ENCODE measurements at regions not wholly inside any gene's neighbourhood (a gene's known extent, or its start where the extent isn't known, plus 50 kb on each side); places are given as distances from the start of the nearest gene placed in this dataset.

DNA sequence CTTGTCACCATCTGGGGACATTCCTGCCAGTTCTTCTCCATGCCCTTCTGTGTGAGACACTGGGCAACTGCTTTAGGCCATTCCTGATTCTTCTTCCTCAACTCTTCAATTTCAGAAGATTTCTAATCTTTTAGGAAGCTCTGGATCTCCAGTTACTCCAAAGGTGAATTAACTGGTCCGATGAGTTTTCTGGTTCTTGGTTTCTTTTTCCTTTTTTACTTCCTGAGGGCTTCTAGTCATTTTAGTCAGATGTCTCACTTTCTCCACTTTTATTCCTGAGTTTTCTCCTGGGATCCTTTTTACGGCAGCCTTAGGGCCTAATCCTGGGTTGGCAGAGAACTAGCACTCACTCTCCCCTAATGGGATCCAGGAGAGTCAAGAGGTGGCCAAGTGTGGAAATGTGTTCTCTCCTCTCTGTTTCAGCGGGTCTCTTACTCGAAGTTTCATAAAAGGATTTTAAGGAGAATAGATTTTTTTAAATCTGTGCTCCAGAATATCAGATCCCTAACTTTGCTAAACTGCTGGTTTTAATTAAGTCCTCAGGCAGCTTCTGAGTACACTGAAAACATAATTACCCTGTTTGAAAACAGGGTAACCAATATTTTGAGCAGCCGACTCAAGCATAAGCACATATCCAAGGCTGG is 107.6 kb downstream of the RMI2 start:
- TF ChIP-seq MAX (IDR thresholded peaks at IDR 0.05) (no peak), RAD21 (IDR thresholded peaks at IDR 0.05; ENCODE audit: low read depth) (no peak), FOXM1 (IDR thresholded peaks at IDR 0.05; ENCODE audit: borderline replicate concordance, low read depth) (no peak)

DNA sequence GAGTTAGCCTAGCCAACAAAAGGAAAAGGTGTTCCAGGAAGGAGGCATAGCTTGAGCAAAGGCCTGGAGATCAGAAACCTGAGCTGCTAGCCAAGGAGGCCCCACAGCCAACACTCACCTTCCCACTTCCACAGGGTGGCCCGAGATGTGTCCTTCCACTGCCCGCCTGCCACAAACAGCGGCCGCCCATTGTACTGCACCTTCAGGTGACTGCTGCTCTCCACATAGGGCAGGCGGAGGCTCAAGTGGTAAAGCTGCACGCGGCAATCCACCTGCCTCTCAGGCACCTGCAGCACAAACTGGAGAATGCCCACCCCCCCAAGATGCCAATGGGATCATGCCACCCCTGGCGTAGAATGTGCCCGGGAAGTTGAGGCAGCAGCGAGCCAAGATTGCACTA is 111.5 kb downstream of the RMI2 start:
- no peak for TF ChIP-seq TEAD4 (IDR thresholded peaks at IDR 0.05)
- no peak for TF ChIP-seq MAX (IDR thresholded peaks at IDR 0.05)
- TF ChIP-seq CEBPB (IDR thresholded peaks at IDR 0.05), result no peak
- no peak for TF ChIP-seq CREB1 (IDR thresholded peaks at IDR 0.05; ENCODE audit: low read depth)
- no peak for TF ChIP-seq TAF1 (IDR thresholded peaks at IDR 0.05; ENCODE audit: low read depth)
- TF ChIP-seq NFIC (IDR thresholded peaks at IDR 0.05), result no peak
- no peak for TF ChIP-seq EGR1 (IDR thresholded peaks at IDR 0.05)
- TF ChIP-seq EP300 (IDR thresholded peaks at IDR 0.05; ENCODE audit: borderline replicate concordance), result no peak
- TF ChIP-seq FOXM1 (IDR thresholded peaks at IDR 0.05; ENCODE audit: borderline replicate concordance, low read depth), result no peak
- TF ChIP-seq TCF12 (IDR thresholded peaks at IDR 0.05; ENCODE audit: low read depth), result no peak
- no peak for TF ChIP-seq YY1 (IDR thresholded peaks at IDR 0.05; ENCODE audit: low read depth)
- TF ChIP-seq ZBTB7A (IDR thresholded peaks at IDR 0.05; ENCODE audit: low read depth), result no peak
- TF ChIP-seq RAD21 (IDR thresholded peaks at IDR 0.05; ENCODE audit: low read depth), result no peak
- no peak for TF ChIP-seq REST (IDR thresholded peaks at IDR 0.05; ENCODE audit: low read depth)
- TF ChIP-seq, protein P1, sequence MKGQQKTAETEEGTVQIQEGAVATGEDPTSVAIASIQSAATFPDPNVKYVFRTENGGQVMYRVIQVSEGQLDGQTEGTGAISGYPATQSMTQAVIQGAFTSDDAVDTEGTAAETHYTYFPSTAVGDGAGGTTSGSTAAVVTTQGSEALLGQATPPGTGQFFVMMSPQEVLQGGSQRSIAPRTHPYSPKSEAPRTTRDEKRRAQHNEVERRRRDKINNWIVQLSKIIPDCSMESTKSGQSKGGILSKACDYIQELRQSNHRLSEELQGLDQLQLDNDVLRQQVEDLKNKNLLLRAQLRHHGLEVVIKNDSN (IDR thresholded peaks at IDR 0.05), result no peak

GRCh38 chr16:11459722-11460121 is 114.5 kb downstream of the RMI2 start:
- TF ChIP-seq CEBPB (IDR thresholded peaks at IDR 0.05), result no peak
- no peak for TF ChIP-seq FOXM1 (IDR thresholded peaks at IDR 0.05; ENCODE audit: borderline replicate concordance, low read depth)
- TF ChIP-seq TAF1 (IDR thresholded peaks at IDR 0.05; ENCODE audit: low read depth), result no peak
- no peak for TF ChIP-seq EP300 (IDR thresholded peaks at IDR 0.05; ENCODE audit: borderline replicate concordance)
- no peak for TF ChIP-seq RAD21 (IDR thresholded peaks at IDR 0.05; ENCODE audit: low read depth)
- no peak for TF ChIP-seq YY1 (IDR thresholded peaks at IDR 0.05; ENCODE audit: low read depth)
- TF ChIP-seq ZBTB7A (IDR thresholded peaks at IDR 0.05; ENCODE audit: low read depth), result no peak
- no peak for TF ChIP-seq NFIC (IDR thresholded peaks at IDR 0.05)
- TF ChIP-seq, protein P1 (IDR thresholded peaks at IDR 0.05), result no peak
- TF ChIP-seq EGR1 (IDR thresholded peaks at IDR 0.05), result no peak

GRCh38 chr16:11460820-11461594 is 115.7 kb downstream of the RMI2 start:
- no peak for TF ChIP-seq EP300 (IDR thresholded peaks at IDR 0.05; ENCODE audit: borderline replicate concordance)
- no peak for TF ChIP-seq ZBTB7A (IDR thresholded peaks at IDR 0.05; ENCODE audit: low read depth)
- TF ChIP-seq, protein P1 (IDR thresholded peaks at IDR 0.05), result no peak
- TF ChIP-seq TEAD4 (IDR thresholded peaks at IDR 0.05), result no peak
- no peak for TF ChIP-seq MAX (IDR thresholded peaks at IDR 0.05)
- no peak for TF ChIP-seq EGR1 (IDR thresholded peaks at IDR 0.05)
- no peak for TF ChIP-seq FOXM1 (IDR thresholded peaks at IDR 0.05; ENCODE audit: borderline replicate concordance, low read depth)
- TF ChIP-seq CEBPB (IDR thresholded peaks at IDR 0.05), result no peak
- TF ChIP-seq TAF1 (IDR thresholded peaks at IDR 0.05; ENCODE audit: low read depth), result no peak

- TF ChIP-seq RAD21 (IDR thresholded peaks at IDR 0.05; ENCODE audit: low read depth) (no peak), CREB1 (IDR thresholded peaks at IDR 0.05; ENCODE audit: low read depth) (no peak), REST (IDR thresholded peaks at IDR 0.05; ENCODE audit: low read depth) (peak; percentile 77), YY1 (IDR thresholded peaks at IDR 0.05; ENCODE audit: low read depth) (no peak), TCF12 (IDR thresholded peaks at IDR 0.05; ENCODE audit: low read depth) (no peak)
Measured at GRCh38 chr16:11461595-11461990, 116.3 kb downstream of the RMI2 start.
